Stomach (tissue), 8 donors: ENCODE measurements at regions not wholly inside any gene's neighbourhood (a gene's known extent, or its start where the extent isn't known, plus 50 kb on each side); places are given as distances from the start of the nearest gene placed in this dataset.

ENCODE experiments used
- DNase-seq, 2 donors: peaks; one replicate each; pipeline versions ENCODE4 v3.0.0 to v3.0.0-alpha.2; 2013 to 2019
- H3K27ac ChIP-seq, 5 donors: fragments of 200-600 bp in 4 of 5; sonication (generic) in 4 of 5; one replicate each; pipeline ENCODE4 v1.5.1; 2013 to 2019; ENCODE audit warnings: mild to moderate bottlenecking in 1 of 5, moderate library complexity in 1 of 5
- H3K27me3 ChIP-seq, 3 donors: fragments of 200-600 bp; sonication (generic); one replicate each; pipeline ENCODE4 v1.5.1; 2017 to 2019; ENCODE audit warnings: mixed run types in 1 of 3
- H3K36me3 ChIP-seq, 4 donors: fragments of 200-600 bp; sonication (generic); 1 replicate in 3 of 4; 2 replicates in 1 of 4; pipeline ENCODE4 v1.5.1; 2016 to 2019
- H3K4me1 ChIP-seq, 4 donors: fragments of 200-600 bp; sonication (generic); one replicate each; pipeline ENCODE4 v1.5.1; 2016 to 2019
- H3K4me3 ChIP-seq, 4 donors: fragments of 200-600 bp; sonication (generic) in 3 of 4; one replicate each; pipeline ENCODE4 v1.5.1; 2016 to 2019; ENCODE audit warnings: mild to moderate bottlenecking in 1 of 4
- H3K9me3 ChIP-seq, 4 donors: fragments of 200-600 bp; sonication (generic); one replicate each; pipeline ENCODE4 v1.5.1; 2016 to 2019
- EP300 ChIP-seq: sonication (generic); formaldehyde crosslinking; IDR thresholded peaks from one replicate; pipeline ENCODE4 v1.6.1; 2017; ENCODE audit warnings: antibody characterized with exemption
- POLR2A ChIP-seq, 4 donors: fragments of 450-650 bp; IDR thresholded peaks; one replicate each; pipeline ENCODE4 v1.6.1; 2016; ENCODE audit warnings: antibody characterized with exemption in 4 of 4, control low read depth in 2 of 4, mild to moderate bottlenecking in 1 of 4, moderate library complexity in 1 of 4
- POLR2AphosphoS5 ChIP-seq, 3 donors: sonication (generic); formaldehyde crosslinking; IDR thresholded peaks; one replicate each; pipeline ENCODE4 v1.6.1; 2016; ENCODE audit warnings: antibody characterized with exemption in 3 of 3
- WGBS, 5 donors: extraction: QIAGEN DNeasy Blood & Tissue Kit in 3 of 5; methylation state at CpG; one replicate each; pipeline versions ENCODE4 v1.1.5 to v1.1.7; 2013 to 2018; 5-methylcytosine and 5-hydroxymethylcytosine counted together
- intact Hi-C: fragments of 100-400 bp; cut with DNase I; formaldehyde crosslinking; loops from one replicate; pipeline ENCODE4 v1.15.1; 2023; ENCODE audit warnings: low total_unique reads
- TF ChIP-seq, protein P1 (sequence below), 7 experiments: fragments of 450-650 bp in 4 of 7; fragments of 200-600 bp in 3 of 7; sonication (generic) in 3 of 7; IDR thresholded peaks; one replicate each; pipeline ENCODE4 v1.5.1; 2016 to 2019; ENCODE audit warnings: antibody characterized with exemption in 7 of 7, control low read depth in 2 of 7, mild to moderate bottlenecking in 1 of 7
- donor health status: healthy with polysubstance abuse.
- donor health status: Bipolar disorder and iron deficiency.
- donor health status: healthy.

DNA sequence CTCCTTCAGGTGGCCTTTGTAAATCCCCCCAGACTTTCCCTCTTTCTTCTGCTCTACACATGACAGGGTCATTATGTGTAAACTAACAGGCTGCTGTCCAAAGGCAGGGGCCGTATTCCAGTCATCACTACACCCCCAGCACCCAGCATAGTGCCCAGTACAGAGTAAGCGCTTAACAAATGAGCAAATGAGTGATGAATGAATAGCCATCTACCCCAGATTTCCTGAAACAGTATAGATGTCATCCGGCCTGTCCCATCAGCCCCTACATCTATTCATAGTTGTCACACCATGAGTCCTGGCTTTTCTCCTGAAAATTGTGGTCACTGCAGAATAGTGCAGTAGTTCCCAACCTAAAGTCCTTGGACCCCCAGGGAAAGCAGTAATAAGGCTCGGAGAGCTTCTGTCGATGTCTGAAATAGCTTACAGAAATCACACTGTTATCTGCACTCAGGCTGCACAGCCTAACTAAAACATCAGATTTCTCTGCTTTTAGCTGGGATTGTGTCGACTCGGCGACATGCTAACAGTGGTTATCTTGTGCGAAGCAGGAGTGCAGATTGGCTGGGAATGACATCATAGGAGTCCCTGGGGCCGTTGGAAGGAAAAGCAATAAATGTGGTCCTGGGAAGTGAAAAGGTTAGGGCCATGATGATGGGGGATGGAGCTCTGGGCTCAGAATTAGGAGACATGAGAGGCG, 143.8 kb upstream of the NECTIN1 start:
- H3K4me1 ChIP-seq: peaks cover 0 to 7% (median 0%) of the 10 kb centered on the region in 4 donors
- intact Hi-C loops: no loop called here
- TF ChIP-seq EP300 (no peak), POLR2AphosphoS5 (IDR thresholded peaks at IDR 0.05) (no peak), POLR2A (IDR thresholded peaks at IDR 0.05) (no peak)
- TF ChIP-seq, protein P1, sequence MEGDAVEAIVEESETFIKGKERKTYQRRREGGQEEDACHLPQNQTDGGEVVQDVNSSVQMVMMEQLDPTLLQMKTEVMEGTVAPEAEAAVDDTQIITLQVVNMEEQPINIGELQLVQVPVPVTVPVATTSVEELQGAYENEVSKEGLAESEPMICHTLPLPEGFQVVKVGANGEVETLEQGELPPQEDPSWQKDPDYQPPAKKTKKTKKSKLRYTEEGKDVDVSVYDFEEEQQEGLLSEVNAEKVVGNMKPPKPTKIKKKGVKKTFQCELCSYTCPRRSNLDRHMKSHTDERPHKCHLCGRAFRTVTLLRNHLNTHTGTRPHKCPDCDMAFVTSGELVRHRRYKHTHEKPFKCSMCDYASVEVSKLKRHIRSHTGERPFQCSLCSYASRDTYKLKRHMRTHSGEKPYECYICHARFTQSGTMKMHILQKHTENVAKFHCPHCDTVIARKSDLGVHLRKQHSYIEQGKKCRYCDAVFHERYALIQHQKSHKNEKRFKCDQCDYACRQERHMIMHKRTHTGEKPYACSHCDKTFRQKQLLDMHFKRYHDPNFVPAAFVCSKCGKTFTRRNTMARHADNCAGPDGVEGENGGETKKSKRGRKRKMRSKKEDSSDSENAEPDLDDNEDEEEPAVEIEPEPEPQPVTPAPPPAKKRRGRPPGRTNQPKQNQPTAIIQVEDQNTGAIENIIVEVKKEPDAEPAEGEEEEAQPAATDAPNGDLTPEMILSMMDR (IDR thresholded peaks at IDR 0.05): no peak
- H3K27ac ChIP-seq: no peak overlapping the region
- WGBS, 5 donors: 68 to 72% (median 69%) methylated on average over 11 of the region's 11 CpGs
- DNase-seq: no peak
- peaks cover 0 to 67% (median 0%) of the 10 kb centered on the region in 3 donors for H3K27me3 ChIP-seq
- no peaks in the 10 kb centered on the region for H3K36me3 ChIP-seq
- H3K9me3 ChIP-seq: no peaks in the 10 kb centered on the region
- H3K4me3 ChIP-seq: no peak overlapping the region

DNA sequence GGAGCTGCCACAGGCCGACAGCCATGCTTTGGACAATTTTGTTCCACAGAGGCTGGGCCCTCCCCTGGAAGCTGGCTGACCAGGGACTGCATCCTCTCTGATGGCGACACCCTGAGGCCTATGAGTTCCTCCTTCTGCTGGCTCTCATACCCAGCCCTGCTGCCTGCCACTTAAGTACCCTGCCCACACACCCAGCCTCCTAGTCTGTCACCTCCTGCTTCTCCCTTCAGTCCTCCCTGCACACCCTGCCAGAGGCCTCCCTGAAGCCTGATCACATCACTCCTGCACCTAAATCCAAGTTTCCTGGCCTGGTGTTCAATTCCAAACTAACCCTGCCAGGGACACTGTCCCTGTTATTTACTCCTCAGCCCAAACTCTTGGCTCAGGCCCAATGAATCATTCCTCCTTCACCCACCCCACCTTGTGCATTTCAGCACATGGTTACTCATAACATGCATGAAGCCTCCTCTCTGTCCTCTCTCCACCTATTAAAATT, 136.7 kb upstream of the NECTIN1 start:
- no peak overlapping the region for H3K4me3 ChIP-seq
- no peaks in the 10 kb centered on the region for H3K4me1 ChIP-seq
- no peaks in the 10 kb centered on the region for H3K9me3 ChIP-seq
- peak in 1 of 2 donors; percentile 24 for DNase-seq
- intact Hi-C loops: no loop called here
- WGBS, 5 donors: 76 to 100% (median 83%) methylated on average over 1 to 2 of the region's 2 CpGs
- no peaks in the 10 kb centered on the region for H3K36me3 ChIP-seq
- H3K27ac ChIP-seq: no peak overlapping the region
- peaks cover 0 to 56% (median 0%) of the 10 kb centered on the region in 3 donors for H3K27me3 ChIP-seq
- TF ChIP-seq EP300 (no peak), POLR2A (IDR thresholded peaks at IDR 0.05) (no peak), POLR2AphosphoS5 (IDR thresholded peaks at IDR 0.05) (no peak)
- TF ChIP-seq, protein P1 (IDR thresholded peaks at IDR 0.05): no peak

DNA sequence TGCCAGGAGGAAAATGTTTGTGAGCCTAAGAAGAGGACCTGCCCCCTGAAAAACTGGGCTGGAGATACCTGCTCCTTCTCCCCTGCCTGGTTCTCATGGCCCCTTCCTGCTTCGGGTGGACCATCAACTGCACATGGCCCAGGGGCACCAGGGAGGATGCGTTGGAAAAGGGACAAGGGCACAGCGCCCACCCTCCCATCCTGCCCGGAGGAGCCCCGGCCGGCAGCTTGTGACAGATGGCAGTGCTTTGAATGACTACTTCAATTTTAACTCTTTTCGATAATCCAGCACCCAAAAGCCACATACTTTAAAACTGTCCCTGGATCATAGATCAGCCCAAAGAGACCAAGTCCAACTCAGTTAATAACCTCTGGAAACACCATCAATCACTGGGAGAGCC, 135.8 kb upstream of the NECTIN1 start:
- Histone ChIP-seq H3K27ac (no peak overlapping the region), H3K9me3 (no peaks in the 10 kb centered on the region), H3K36me3 (no peaks in the 10 kb centered on the region), H3K4me3 (no peak overlapping the region), H3K4me1 (no peaks in the 10 kb centered on the region), H3K27me3 (peaks cover 0 to 56% (median 0%) of the 10 kb centered on the region in 3 donors)
- DNase-seq: no peak
- TF ChIP-seq EP300 (no peak), POLR2AphosphoS5 (IDR thresholded peaks at IDR 0.05) (no peak), POLR2A (IDR thresholded peaks at IDR 0.05) (no peak)
- TF ChIP-seq, protein P1 (IDR thresholded peaks at IDR 0.05): no peak
- 79 to 88% (median 83%) methylated on average over 7 of the region's 7 CpGs for WGBS, 5 donors
- intact Hi-C loops: no loop called here

DNA sequence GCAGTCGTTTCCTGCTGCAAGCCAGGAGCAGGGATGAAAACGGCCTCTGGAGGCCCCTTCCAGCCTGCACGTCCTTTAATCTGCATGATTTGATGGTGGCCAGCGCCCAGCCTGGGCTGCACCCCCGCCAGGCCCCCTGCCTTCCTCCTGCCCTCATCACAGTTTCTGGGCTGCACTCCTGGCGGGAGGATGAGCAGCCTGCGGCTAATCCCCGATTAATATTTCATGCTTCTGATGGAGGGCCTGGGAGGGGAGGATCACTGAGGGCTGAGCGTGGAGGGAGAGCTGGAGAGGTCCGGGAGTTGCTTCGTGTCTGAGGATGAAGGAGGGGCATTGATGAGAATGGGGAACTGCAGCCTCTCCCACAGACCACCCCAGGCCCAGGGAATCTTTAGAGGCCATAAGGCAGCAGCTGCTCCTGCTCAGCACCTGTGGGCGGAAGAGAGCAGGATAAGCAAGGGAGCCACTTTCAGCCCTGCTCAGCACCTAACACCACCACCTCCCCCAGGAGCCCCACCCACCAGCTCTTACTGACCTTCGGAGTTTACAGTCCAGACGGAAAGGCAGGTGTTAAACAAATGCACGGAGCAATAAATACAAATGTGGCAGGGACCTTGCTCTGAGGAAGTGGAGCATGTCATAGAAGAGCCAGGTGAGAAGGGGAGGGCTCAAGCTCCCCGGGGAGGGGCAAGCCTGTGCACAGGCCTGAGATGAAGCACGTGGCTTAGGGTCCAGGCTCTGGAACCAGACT, 135.0 kb upstream of the NECTIN1 start:
- Histone ChIP-seq H3K27ac (no peak overlapping the region), H3K9me3 (no peaks in the 10 kb centered on the region), H3K36me3 (no peaks in the 10 kb centered on the region), H3K4me3 (no peak overlapping the region), H3K4me1 (no peaks in the 10 kb centered on the region), H3K27me3 (peaks cover 0 to 56% (median 0%) of the 10 kb centered on the region in 3 donors)
- TF ChIP-seq, protein P1 (IDR thresholded peaks at IDR 0.05): no peak
- intact Hi-C loops: no loop called here
- DNase-seq: peak in 1 of 2 donors; percentile 86
- WGBS, 5 donors: 35 to 44% (median 42%) methylated on average over 17 of the region's 17 CpGs
